ENCODE measurements at regions not wholly inside any gene's neighbourhood (a gene's known extent, or its start where the extent isn't known, plus 50 kb on each side); places are given as distances from the start of the nearest gene placed in this dataset.

- no peak overlapping the region for H2AFZ ChIP-seq (ENCODE audit: low read length)
- H4K20me1 ChIP-seq (ENCODE audit: insufficient read depth, low read length): no peaks in the 10 kb centered on the region
- no peaks in the 10 kb centered on the region for H3K79me2 ChIP-seq (ENCODE audit: insufficient read depth, low read depth, low read length)
- no peak for TF ChIP-seq CTCF (conservative IDR thresholded peaks at IDR 0.05; ENCODE audit: low read length)
- TF ChIP-seq EZH2phosphoT487 (IDR thresholded peaks at IDR 0.05; ENCODE audit: borderline replicate concordance, low read depth, low read length): no peak
- DNase-seq (ENCODE audit: low spot score): no peak
- CTCF ChIA-PET (ENCODE audit: unreplicated experiment): no interaction called here
- intact Hi-C loops (cut with micrococcal nuclease; ENCODE audit: unreplicated experiment): no loop called here
- no TSS peak for BruUV-seq (replicated peaks)
- POLR2A ChIA-PET: no interaction called here
- H3K27ac ChIP-seq (ENCODE audit: low read depth, low read length, poor library complexity, severe bottlenecking): no peak overlapping the region
- H3K4me1 ChIP-seq (ENCODE audit: insufficient read depth, low read length, poor library complexity, severe bottlenecking): no peaks in the 10 kb centered on the region
- H3K36me3 ChIP-seq (ENCODE audit: insufficient read depth, low read length): no peaks in the 10 kb centered on the region
- H3K4me3 ChIP-seq (ENCODE audit: low read depth, low read length, poor library complexity, severe bottlenecking): no peak overlapping the region
- no peak overlapping the region for H3K4me2 ChIP-seq (ENCODE audit: low read length)
- H3K9me2 ChIP-seq (ENCODE audit: insufficient read depth, low read length): no peaks in the 10 kb centered on the region
- H3K9me3 ChIP-seq (ENCODE audit: low read length): no peaks in the 10 kb centered on the region
Measured at GRCh38 chr3:124230998-124231397, 239.1 kb upstream of the ROPN1 start.

- Histone ChIP-seq H3K4me2 (ENCODE audit: low read length) (no peak overlapping the region), H3K9me3 (ENCODE audit: low read length) (no peaks in the 10 kb centered on the region), H2AFZ (ENCODE audit: low read length) (no peak overlapping the region), H3K79me2 (ENCODE audit: insufficient read depth, low read depth, low read length) (no peaks in the 10 kb centered on the region), H4K20me1 (ENCODE audit: insufficient read depth, low read length) (no peaks in the 10 kb centered on the region), H3K27ac (ENCODE audit: low read depth, low read length, poor library complexity, severe bottlenecking) (no peak overlapping the region), H3K4me1 (ENCODE audit: insufficient read depth, low read length, poor library complexity, severe bottlenecking) (no peaks in the 10 kb centered on the region), H3K36me3 (ENCODE audit: insufficient read depth, low read length) (no peaks in the 10 kb centered on the region), H3K4me3 (ENCODE audit: low read depth, low read length, poor library complexity, severe bottlenecking) (no peak overlapping the region), H3K9me2 (ENCODE audit: insufficient read depth, low read length) (no peaks in the 10 kb centered on the region)
- intact Hi-C loops (cut with micrococcal nuclease; ENCODE audit: unreplicated experiment): no loop called here
- DNase-seq (ENCODE audit: low spot score): no peak
- no TSS peak for BruUV-seq (replicated peaks)
- POLR2A ChIA-PET: interaction anchor here (0.6 kb wide), 2 partner anchors 169 to 1059 kb away, joined by 3 to 4 read pairs; no protein-coding TSS in a partner anchor
- TF ChIP-seq CTCF (conservative IDR thresholded peaks at IDR 0.05; ENCODE audit: low read length) (no peak), EZH2phosphoT487 (IDR thresholded peaks at IDR 0.05; ENCODE audit: borderline replicate concordance, low read depth, low read length) (no peak)
- CTCF ChIA-PET (ENCODE audit: unreplicated experiment): no interaction called here
Measured at GRCh38 chr3:124234852-124235252, 242.9 kb upstream of the ROPN1 start.

- Histone ChIP-seq H2AFZ (ENCODE audit: low read length) (no peak overlapping the region), H3K4me3 (ENCODE audit: low read depth, low read length, poor library complexity, severe bottlenecking) (no peak overlapping the region), H3K9me3 (ENCODE audit: low read length) (no peaks in the 10 kb centered on the region), H3K4me2 (ENCODE audit: low read length) (no peak overlapping the region), H3K27ac (ENCODE audit: low read depth, low read length, poor library complexity, severe bottlenecking) (no peak overlapping the region), H3K9me2 (ENCODE audit: insufficient read depth, low read length) (no peaks in the 10 kb centered on the region), H3K36me3 (ENCODE audit: insufficient read depth, low read length) (no peaks in the 10 kb centered on the region), H3K79me2 (ENCODE audit: insufficient read depth, low read depth, low read length) (no peaks in the 10 kb centered on the region), H4K20me1 (ENCODE audit: insufficient read depth, low read length) (no peaks in the 10 kb centered on the region), H3K4me1 (ENCODE audit: insufficient read depth, low read length, poor library complexity, severe bottlenecking) (no peaks in the 10 kb centered on the region)
- TF ChIP-seq EZH2phosphoT487 (IDR thresholded peaks at IDR 0.05; ENCODE audit: borderline replicate concordance, low read depth, low read length) (no peak), CTCF (conservative IDR thresholded peaks at IDR 0.05; ENCODE audit: low read length) (no peak)
- ChIA-PET POLR2A (interaction anchor here (0.6 kb wide), 2 partner anchors 169 to 1060 kb away, joined by 3 to 4 read pairs; no protein-coding TSS in a partner anchor), CTCF (ENCODE audit: unreplicated experiment) (no interaction called here)
- no peak for DNase-seq (ENCODE audit: low spot score)
- intact Hi-C loops (cut with micrococcal nuclease; ENCODE audit: unreplicated experiment): no loop called here
- BruUV-seq (replicated peaks): no TSS peak
Measured at GRCh38 chr3:124235446-124235845, 243.5 kb upstream of the ROPN1 start.

All from OCI-LY7 (cell line).